H1 (cell line): ENCODE measurements at regions not wholly inside any gene's neighbourhood (a gene's known extent, or its start where the extent isn't known, plus 50 kb on each side); places are given as distances from the start of the nearest gene placed in this dataset.

Source experiments
- CTCF ChIA-PET: fragments of 300-600 bp; sonication (Branson Sonifier 250); formaldehyde crosslinking; loops from one replicate; lab custom pipeline; 2021; ENCODE audit not compliant: partially characterized antibody; lab: Charles Lee
- POLR2A ChIA-PET: fragments of 300-600 bp; sonication (Branson Sonifier 250); formaldehyde crosslinking; loops from one replicate; lab custom pipeline; 2021; ENCODE audit warnings: inconsistent platforms; ENCODE audit not compliant: partially characterized antibody; lab: Charles Lee
- DNase-seq, 2 experiments: peaks; one replicate each; pipeline versions ENCODE4 v3.0.0 to v3.0.0-alpha.2; 2010 to 2022; ENCODE audit warnings: low spot score in 2 of 2, low read depth in 1 of 2, mixed read lengths in 1 of 2
- FAIRE-seq: peaks from 2 replicates; lab custom pipeline; 2011; peaks lifted over from hg19 to GRCh38; lab: Jason Lieb, UNC
- H2AFZ ChIP-seq: 2 replicates; pipeline ENCODE4 v1.8.1; 2012; ENCODE audit warnings: low read length, inconsistent platforms
- H2AK5ac ChIP-seq: 2 replicates; pipeline ENCODE4 v1.6.1; 2013; ENCODE audit warnings: low read depth, low read length
- H2BK120ac ChIP-seq: replicated peaks from 2 replicates; pipeline ENCODE3; 2013; ENCODE audit warnings: low read depth, low read length, inconsistent platforms
- H2BK12ac ChIP-seq: 2 replicates; pipeline ENCODE4 v1.6.1; 2013; ENCODE audit warnings: low read depth, low read length
- H2BK15ac ChIP-seq: 2 replicates; pipeline ENCODE4 v1.6.1; 2013; ENCODE audit warnings: low read length
- H2BK20ac ChIP-seq: 2 replicates; pipeline ENCODE4 v1.6.1; 2013; ENCODE audit warnings: low read length
- H2BK5ac ChIP-seq: 2 replicates; pipeline ENCODE4 v1.6.1; 2013; ENCODE audit warnings: low read depth, low read length
- H3K14ac ChIP-seq: 2 replicates; pipeline ENCODE4 v1.6.1; 2013; ENCODE audit warnings: inconsistent platforms; ENCODE audit not compliant: insufficient read length
- H3K18ac ChIP-seq: 2 replicates; pipeline ENCODE4 v1.6.1; 2013; ENCODE audit warnings: low read length; ENCODE audit errors: extremely low read depth
- H3K23ac ChIP-seq: 2 replicates; pipeline ENCODE4 v1.6.1; 2013; ENCODE audit warnings: inconsistent platforms; ENCODE audit not compliant: insufficient read length
- H3K23me2 ChIP-seq: 2 replicates; pipeline ENCODE4 v1.6.1; 2013; ENCODE audit warnings: low read depth, low read length
- H3K27ac ChIP-seq: 2 replicates; pipeline ENCODE4 v1.6.1; 2011; ENCODE audit warnings: low read depth, low read length, inconsistent platforms
- H3K27me3 ChIP-seq, 4 experiments: replicated peaks in 1 of 4; 1 replicate in 1 of 4; 2 replicates in 3 of 4; pipeline versions ENCODE4 v1.6.1 to v1.8.1; 2011 to 2013; ENCODE audit warnings: low read length in 3 of 4, mild to moderate bottlenecking in 3 of 4, inconsistent platforms in 2 of 4, mixed read lengths in 2 of 4, moderate library complexity in 1 of 4; ENCODE audit not compliant: control insufficient read depth in 3 of 4, insufficient read depth in 3 of 4; ENCODE audit errors: extremely low read depth in 1 of 4
- H3K36me3 ChIP-seq, 4 experiments: 2 replicates each; pipeline versions ENCODE4 v1.6.1 to v1.8.1; 2011 to 2013; ENCODE audit warnings: mild to moderate bottlenecking in 4 of 4, low read length in 3 of 4, moderate library complexity in 2 of 4, control low read depth in 1 of 4, inconsistent platforms in 1 of 4; ENCODE audit not compliant: insufficient read depth in 4 of 4, control insufficient read depth in 2 of 4
- H3K4ac ChIP-seq: replicated peaks from 2 replicates; pipeline ENCODE3; 2013; ENCODE audit warnings: low read length, low read depth, mixed read lengths, inconsistent platforms; ENCODE audit not compliant: insufficient read length
- H3K4me1 ChIP-seq, 4 experiments: replicated peaks in 1 of 4; 1 replicate in 1 of 4; 2 replicates in 3 of 4; pipeline versions ENCODE4 v1.6.1 to v1.8.1; 2011 to 2013; ENCODE audit warnings: low read length in 3 of 4, inconsistent platforms in 2 of 4, mixed read lengths in 1 of 4; ENCODE audit not compliant: insufficient read depth in 4 of 4, control insufficient read depth in 3 of 4
- H3K4me2 ChIP-seq, 2 experiments: 2 replicates each; pipeline versions ENCODE4 v1.6.1 to v1.8.1; 2011 to 2013; ENCODE audit warnings: low read depth in 2 of 2, low read length in 2 of 2, control low read depth in 1 of 2, inconsistent platforms in 1 of 2, mild to moderate bottlenecking in 1 of 2; ENCODE audit not compliant: insufficient read depth in 1 of 2
- H3K4me3 ChIP-seq, 4 experiments: fragments of 200-600, 300-600 bp in 1 of 4; sonication (generic), shearing (Covaris generic), sonication (Bioruptor Twin) in 1 of 4; 2 replicates each; pipeline versions ENCODE4 v1.5.1 to v1.8.1; 2011 to 2016; ENCODE audit warnings: low read length in 4 of 4, low read depth in 3 of 4, control low read depth in 2 of 4, inconsistent platforms in 2 of 4, mild to moderate bottlenecking in 2 of 4, mixed read lengths in 1 of 4, moderate library complexity in 1 of 4; ENCODE audit not compliant: insufficient read depth in 2 of 4; ENCODE audit errors: extremely low read depth in 1 of 4
- H3K56ac ChIP-seq: replicated peaks from 2 replicates; pipeline ENCODE3; 2013; ENCODE audit warnings: low read depth, mild to moderate bottlenecking, mixed read lengths, low read length, inconsistent platforms; ENCODE audit not compliant: insufficient read length
- H3K79me1 ChIP-seq: 2 replicates; pipeline ENCODE4 v1.6.1; 2013; ENCODE audit warnings: low read depth, low read length, control low read depth
- H3K79me2 ChIP-seq, 2 experiments: 2 replicates each; pipeline versions ENCODE4 v1.6.1 to v1.8.1; 2012 to 2013; ENCODE audit warnings: low read length in 2 of 2, mild to moderate bottlenecking in 2 of 2, inconsistent platforms in 1 of 2; ENCODE audit not compliant: insufficient read depth in 2 of 2, control insufficient read depth in 1 of 2
- H3K9ac ChIP-seq, 4 experiments: replicated peaks in 1 of 4; 1 replicate in 1 of 4; 2 replicates in 3 of 4; pipeline versions ENCODE4 v1.6.1 to v1.8.1; 2011 to 2013; ENCODE audit warnings: low read depth in 3 of 4, low read length in 3 of 4, control low read depth in 2 of 4, mild to moderate bottlenecking in 2 of 4, moderate library complexity in 2 of 4, inconsistent platforms in 1 of 4; ENCODE audit errors: extremely low read depth in 1 of 4
- H3K9me3 ChIP-seq, 2 experiments: 2 replicates each; pipeline versions ENCODE4 v1.6.1 to v1.8.1; 2012 to 2013; ENCODE audit warnings: mild to moderate bottlenecking in 2 of 2, moderate library complexity in 2 of 2, control low read depth in 1 of 2, inconsistent platforms in 1 of 2, low read depth in 1 of 2, low read length in 1 of 2, mixed read lengths in 1 of 2; ENCODE audit not compliant: insufficient read depth in 2 of 2
- H4K20me1 ChIP-seq, 2 experiments: replicated peaks in 1 of 2; 2 replicates each; pipeline versions ENCODE3 to v1.8.1; 2011 to 2013; ENCODE audit warnings: inconsistent platforms in 2 of 2, low read length in 2 of 2, mild to moderate bottlenecking in 1 of 2; ENCODE audit not compliant: insufficient read depth in 2 of 2, control insufficient read depth in 1 of 2
- H4K5ac ChIP-seq: 2 replicates; pipeline ENCODE4 v1.6.1; 2013; ENCODE audit warnings: low read length, low read depth, mixed read lengths, inconsistent platforms; ENCODE audit not compliant: insufficient read length
- H4K8ac ChIP-seq: 2 replicates; pipeline ENCODE4 v1.8.0; 2013; ENCODE audit warnings: mild to moderate bottlenecking, moderate library complexity, low read length, inconsistent platforms; ENCODE audit not compliant: insufficient read depth; ENCODE audit errors: extremely low read depth
- H4K91ac ChIP-seq: replicated peaks from 2 replicates; pipeline ENCODE3; 2013; ENCODE audit warnings: low read length, mixed read lengths, inconsistent platforms; ENCODE audit not compliant: insufficient read length
- CREB1 ChIP-seq: IDR thresholded peaks from 2 replicates; pipeline ENCODE4 v1.6.1; 2012; ENCODE audit warnings: inconsistent platforms
- YY1 ChIP-seq: IDR thresholded peaks from 2 replicates; pipeline ENCODE4 v1.6.1; 2011; ENCODE audit warnings: low read depth, mild to moderate bottlenecking, low read length
- WGBS, 2 experiments: shearing (Covaris generic) in 1 of 2; methylation state at CpG; one replicate each; pipeline versions ENCODE4 v1.1.6 to v1.1.7; 2013 to 2015; ENCODE audit warnings: low lambda C conversion rate in 2 of 2, mixed read lengths in 2 of 2, inconsistent platforms in 1 of 2, low coverage in 1 of 2, missing lambda C conversion rate in 1 of 2; ENCODE audit not compliant: insufficient replicate concordance in 2 of 2, insufficient coverage in 1 of 2, insufficient read length in 1 of 2; ENCODE audit errors: extremely low coverage in 1 of 2, missing lambda C conversion rate in 1 of 2; 5-methylcytosine and 5-hydroxymethylcytosine counted together

- DNase-seq (no peak), FAIRE-seq (no peak)
- H2BK20ac ChIP-seq: no peak overlapping the region
- TF ChIP-seq CREB1 (no peak), YY1 (no peak)
- no peak overlapping the region for H4K5ac ChIP-seq
- no peaks in the 10 kb centered on the region for H3K79me2 ChIP-seq
- H3K27ac ChIP-seq: no peak overlapping the region
- WGBS, 2 experiments: 94% methylated on average over 2 of the region's 2 CpGs; no CpG with 5 or more reads in 1 of the 2 experiments
- no peak overlapping the region for H2AK5ac ChIP-seq
- no peak overlapping the region for H4K91ac ChIP-seq
- no peak overlapping the region for H3K23ac ChIP-seq
- H3K14ac ChIP-seq: no peak overlapping the region
- H3K27me3 ChIP-seq: no peaks in the 10 kb centered on the region
- H3K9ac ChIP-seq: no peak overlapping the region
- H4K20me1 ChIP-seq: no peaks in the 10 kb centered on the region
- no peak overlapping the region for H3K4ac ChIP-seq
- ChIA-PET CTCF (interaction anchor here (1.3 to 2.7 kb wide), 2 partner anchors 8 to 29 kb away, joined by 6 to 8 read pairs; no protein-coding TSS in a partner anchor), POLR2A (no interaction called here)
- H4K8ac ChIP-seq: no peak overlapping the region
- peaks cover 0 to 4% (median under 1%) of the 10 kb centered on the region in 4 experiments; a peak in 3 of 7 replicates for H3K4me1 ChIP-seq
- H3K79me1 ChIP-seq: no peaks in the 10 kb centered on the region
- no peaks in the 10 kb centered on the region for H3K23me2 ChIP-seq
- no peak overlapping the region for H2BK120ac ChIP-seq
- H3K56ac ChIP-seq: no peak overlapping the region
- no peak overlapping the region for H3K4me3 ChIP-seq
- H2AFZ ChIP-seq: no peak overlapping the region
- no peak overlapping the region for H3K4me2 ChIP-seq
- no peak overlapping the region for H2BK15ac ChIP-seq
- no peak overlapping the region for H3K18ac ChIP-seq
- no peak overlapping the region for H2BK5ac ChIP-seq
- H3K36me3 ChIP-seq: no peaks in the 10 kb centered on the region
- peaks cover 0 to 9% of the 10 kb centered on the region in 2 experiments; a peak in 2 of 4 replicates for H3K9me3 ChIP-seq
- H2BK12ac ChIP-seq: no peak overlapping the region
Measured at GRCh38 chr5:167557359-167557758, 734.1 kb upstream of the WWC1 start.
